ENCODE measurements at regions not wholly inside any gene's neighbourhood (a gene's known extent, or its start where the extent isn't known, plus 50 kb on each side); places are given as distances from the start of the nearest gene placed in this dataset.
"Not testable (repeated sequence)": the region's sequence is repeated elsewhere in the genome, so short reads cannot be mapped to it uniquely, and the experiment has no call there.

- no peak for DNase-seq (ENCODE audit: low read depth)
Measured at GRCh38 chr6:67127041-67127440, 1420.0 kb upstream of the EYS start.

DNA sequence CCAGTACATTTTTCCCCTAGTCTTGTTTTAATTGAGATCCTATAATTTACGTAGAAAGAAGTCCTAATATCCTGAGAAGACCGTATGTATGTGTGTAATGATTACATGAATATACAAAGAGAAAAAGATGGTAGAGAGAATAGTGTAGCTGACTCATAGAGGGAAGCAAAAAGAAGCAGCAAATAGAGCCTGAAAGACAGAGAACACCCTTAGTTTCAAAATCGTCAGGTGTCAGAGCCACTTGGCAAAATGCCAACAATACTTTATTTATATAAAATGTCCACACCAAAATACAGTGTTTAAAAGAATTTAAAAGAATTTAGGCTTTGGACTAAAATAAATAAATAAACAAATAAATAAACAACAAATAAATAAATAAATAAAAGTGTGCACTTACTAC is 1414.1 kb upstream of the EYS start:
- no peak for DNase-seq (ENCODE audit: low read depth)

- DNase-seq (ENCODE audit: low read depth) = peak; percentile 12
Measured at GRCh38 chr6:67112120-67112519, 1405.1 kb upstream of the EYS start.

DNA sequence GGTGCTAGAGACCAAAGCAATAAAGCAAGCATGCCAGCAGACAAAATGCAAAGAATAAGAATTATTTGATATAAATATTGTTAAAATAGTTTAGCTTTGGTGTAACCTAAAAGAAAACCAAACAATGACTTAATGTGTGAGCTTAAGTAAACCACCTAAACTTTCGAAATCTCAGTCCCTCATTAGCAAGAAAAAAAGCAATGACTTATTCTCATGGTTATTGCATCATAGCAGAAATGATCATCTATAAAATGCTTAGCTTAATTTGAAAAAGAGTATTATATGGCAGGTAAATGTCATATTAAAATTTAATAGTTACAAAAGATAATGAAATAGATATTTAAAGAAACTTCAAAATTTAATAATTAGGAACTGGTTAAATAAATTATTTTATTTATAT is 1395.7 kb upstream of the EYS start:
- DNase-seq (ENCODE audit: low read depth) = no peak

GRCh38 chr6:67095618-67096226 is 1388.7 kb upstream of the EYS start:
- not testable (repeated sequence) for DNase-seq (ENCODE audit: low read depth)

- no peak for DNase-seq (ENCODE audit: low read depth)
Measured at GRCh38 chr6:67094431-67094946, 1387.5 kb upstream of the EYS start.

- DNase-seq (ENCODE audit: low read depth) = no peak
Measured at GRCh38 chr6:67073938-67074337, 1366.9 kb upstream of the EYS start.

DNA sequence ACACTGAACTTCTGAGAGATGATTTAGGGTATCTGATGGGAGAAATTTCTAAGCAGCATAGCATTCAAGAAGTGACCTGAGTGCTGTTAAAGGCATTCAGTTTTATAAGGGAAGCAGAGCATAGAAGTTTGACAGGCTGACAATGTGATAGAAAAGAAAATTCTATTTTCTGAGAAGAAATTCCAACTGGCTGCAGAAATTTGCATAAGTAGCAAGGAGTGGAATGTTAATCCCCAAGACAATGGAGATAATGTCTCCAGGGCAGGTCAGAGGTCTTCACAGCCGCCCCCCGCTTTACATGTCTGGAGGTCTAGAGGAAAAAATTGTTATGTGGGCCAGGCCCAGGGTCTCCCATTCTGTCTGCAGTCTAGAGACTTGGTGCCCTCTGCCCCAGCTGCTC is 1361.8 kb upstream of the EYS start:
- no peak for DNase-seq (ENCODE audit: low read depth)

GRCh38 chr6:67064323-67064722 is 1357.3 kb upstream of the EYS start:
- DNase-seq (ENCODE audit: low read depth) = no peak

DNA sequence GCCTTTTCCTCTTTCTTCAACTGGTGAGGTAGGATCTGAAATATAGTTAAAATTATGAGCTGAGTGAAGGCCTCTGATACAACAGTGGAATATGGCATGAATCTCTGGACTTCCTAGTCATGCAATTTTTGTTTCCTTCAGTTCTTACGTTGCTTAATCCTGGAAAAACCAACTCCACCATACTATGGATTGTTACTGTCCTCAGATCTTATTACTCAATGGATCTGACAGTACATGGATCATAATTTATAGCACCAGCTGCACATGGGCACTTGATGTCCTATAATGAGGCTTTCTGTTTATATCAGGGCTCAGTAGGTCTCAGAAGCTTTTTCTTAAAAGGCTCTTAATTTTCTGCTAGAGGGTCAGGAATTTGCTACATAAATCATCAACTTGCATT is 1341.0 kb upstream of the EYS start:
- DNase-seq (ENCODE audit: low read depth) = no peak

DNA sequence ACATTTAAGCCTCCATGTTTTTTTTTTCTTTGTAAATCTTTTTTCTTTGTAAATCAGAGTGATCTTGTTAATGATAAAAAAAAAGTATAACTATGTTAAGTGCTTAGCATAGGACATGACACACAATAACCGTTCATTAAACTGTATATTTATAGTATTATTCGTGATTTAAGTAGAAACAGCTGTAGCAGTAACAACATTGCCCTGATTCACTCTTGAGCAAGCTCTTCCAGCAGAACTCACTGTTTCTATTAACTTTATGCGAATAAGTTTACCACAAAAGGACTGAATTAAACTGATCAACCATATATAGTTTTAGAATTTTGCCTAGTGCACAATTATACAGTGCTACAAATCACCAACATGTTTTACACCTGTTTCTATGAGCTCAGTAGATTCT is 1338.0 kb upstream of the EYS start:
- no peak for DNase-seq (ENCODE audit: low read depth)

DNA sequence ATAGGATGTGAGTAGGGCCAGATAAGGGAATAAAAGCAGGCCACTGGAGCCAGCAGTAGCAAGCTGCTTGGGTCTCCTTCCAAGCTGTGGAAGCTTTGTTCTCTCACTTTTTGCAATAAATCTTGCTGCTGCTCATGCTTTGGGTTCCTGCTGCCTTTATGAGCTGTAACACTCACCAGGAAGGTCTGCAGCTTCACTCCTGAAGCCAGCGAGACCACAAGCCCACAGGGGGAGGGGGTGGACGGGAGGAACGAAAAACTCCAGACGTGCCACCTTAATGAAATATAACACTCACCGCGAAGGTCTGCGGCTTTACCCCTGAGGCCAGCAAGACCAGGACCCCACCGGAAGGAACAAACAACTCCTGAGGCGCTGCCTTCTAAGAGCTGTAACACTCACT is 1324.4 kb upstream of the EYS start:
- no peak for DNase-seq (ENCODE audit: low read depth)

GRCh38 chr6:67030861-67031260 is 1323.8 kb upstream of the EYS start:
- no peak for DNase-seq (ENCODE audit: low read depth)

DNA sequence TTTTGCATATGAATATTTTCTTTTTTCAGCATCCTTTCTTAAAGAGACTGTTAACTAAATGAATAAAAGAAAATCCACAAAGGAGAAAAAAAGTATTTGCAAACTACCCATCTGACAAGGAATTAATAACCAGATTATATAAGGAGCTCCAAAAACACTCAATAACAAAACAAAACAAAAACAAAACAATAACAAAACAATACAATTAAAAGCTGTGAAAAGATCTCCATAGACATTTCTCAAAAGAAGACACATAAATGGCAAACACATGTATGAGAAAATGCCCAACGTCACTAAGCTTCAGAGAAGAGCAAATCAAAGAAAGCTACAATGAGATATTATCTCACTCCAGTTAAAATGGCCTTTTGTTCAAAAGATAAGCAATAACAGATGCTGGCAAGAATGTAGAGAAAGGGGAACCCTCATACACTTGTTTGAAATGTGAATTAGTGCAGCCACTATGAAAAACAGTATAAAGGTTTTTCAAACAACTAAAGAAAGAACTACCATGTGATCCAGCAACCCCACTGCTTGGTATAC is 1310.0 kb upstream of the EYS start:
- no peak for DNase-seq (ENCODE audit: low read depth)

GRCh38 chr6:67011441-67011840 is 1304.4 kb upstream of the EYS start:
- no peak for DNase-seq (ENCODE audit: low read depth)

GRCh38 chr6:67009818-67010217 is 1302.8 kb upstream of the EYS start:
- no peak for DNase-seq (ENCODE audit: low read depth)

- no peak for DNase-seq (ENCODE audit: low read depth)
Measured at GRCh38 chr6:67003844-67004243, 1296.8 kb upstream of the EYS start.

GRCh38 chr6:67000121-67000520 is 1293.1 kb upstream of the EYS start:
- DNase-seq (ENCODE audit: low read depth) = no peak

DNA sequence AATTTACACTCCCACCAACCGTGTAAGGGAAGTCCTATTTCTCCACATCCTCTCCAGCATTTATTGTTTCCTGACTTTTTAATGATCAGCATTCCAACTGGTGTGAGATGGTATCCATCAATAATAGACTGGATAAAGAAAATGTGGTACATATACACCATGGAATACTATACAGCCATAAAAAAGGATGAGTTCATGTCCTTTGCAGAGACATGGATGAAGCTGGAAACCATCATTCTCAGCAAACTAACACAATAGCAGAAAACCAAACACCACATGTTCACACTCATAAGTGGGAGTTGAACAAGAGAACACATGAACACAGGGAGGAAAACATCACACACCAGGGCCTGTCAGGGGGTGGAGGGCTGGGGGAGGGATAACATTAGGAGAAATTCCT is 1290.6 kb upstream of the EYS start:
- not testable (repeated sequence) for DNase-seq (ENCODE audit: low read depth)

DNA sequence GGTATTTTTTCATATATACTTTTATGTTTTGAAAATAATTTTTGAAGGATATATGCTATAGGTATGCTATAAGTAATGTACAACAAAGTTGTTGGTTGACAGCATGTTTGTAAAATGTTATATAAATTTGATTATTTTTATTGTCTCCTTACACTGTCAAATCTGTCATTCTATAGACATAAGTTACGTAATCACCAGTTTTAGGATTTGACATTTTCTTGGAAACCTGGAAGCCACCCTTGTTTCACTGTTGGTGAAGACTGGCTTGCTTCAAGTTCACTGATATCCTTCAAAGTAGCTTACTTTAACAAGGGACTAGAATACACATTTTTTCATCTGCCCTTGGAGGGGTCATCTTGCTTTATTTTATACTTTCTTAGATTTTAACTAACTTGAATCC is 1288.6 kb upstream of the EYS start:
- no peak for DNase-seq (ENCODE audit: low read depth)

GRCh38 chr6:66993708-66994107 is 1286.7 kb upstream of the EYS start:
- peak; percentile 5 for DNase-seq (ENCODE audit: low read depth)

DNA sequence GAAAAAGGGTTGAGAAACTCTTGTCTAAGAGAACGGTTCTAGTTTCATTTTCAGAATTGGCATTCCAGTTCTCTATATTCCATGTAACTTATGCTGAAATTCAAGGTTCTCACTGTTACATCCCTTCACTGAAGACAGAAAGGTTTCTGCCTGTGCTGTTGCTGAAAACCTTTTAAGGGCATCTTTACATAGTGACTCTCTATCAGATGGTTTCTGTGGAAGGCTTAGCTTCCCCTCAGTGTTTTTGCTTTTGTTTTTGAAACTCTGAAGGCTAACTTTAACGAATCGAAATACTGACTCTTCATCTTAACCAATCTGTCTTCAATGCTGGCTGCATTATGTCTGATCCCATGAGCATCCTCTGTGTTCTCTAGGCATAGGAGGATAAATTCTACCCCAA is 1286.2 kb upstream of the EYS start:
- peak; percentile 18 for DNase-seq (ENCODE audit: low read depth)

DNA sequence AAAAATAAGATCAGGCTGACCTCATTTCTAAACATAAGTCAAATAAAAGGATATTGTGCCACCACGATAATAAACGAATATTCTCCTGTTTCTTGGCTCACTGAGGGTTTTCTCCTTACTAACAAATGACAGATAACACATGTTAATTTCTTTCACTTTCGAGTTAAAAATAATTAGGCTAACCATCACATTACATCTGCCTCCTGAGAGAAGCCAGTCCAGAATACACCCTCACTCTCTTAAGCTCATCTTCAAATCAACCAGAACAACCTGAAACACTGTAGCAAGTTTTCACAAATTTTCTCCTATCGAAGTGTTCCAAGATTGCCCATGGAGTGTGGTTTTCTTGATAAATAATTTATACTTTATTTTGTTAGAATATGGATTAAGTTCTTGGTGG is 1285.6 kb upstream of the EYS start:
- DNase-seq (ENCODE audit: low read depth) = peak; percentile 5

DNA sequence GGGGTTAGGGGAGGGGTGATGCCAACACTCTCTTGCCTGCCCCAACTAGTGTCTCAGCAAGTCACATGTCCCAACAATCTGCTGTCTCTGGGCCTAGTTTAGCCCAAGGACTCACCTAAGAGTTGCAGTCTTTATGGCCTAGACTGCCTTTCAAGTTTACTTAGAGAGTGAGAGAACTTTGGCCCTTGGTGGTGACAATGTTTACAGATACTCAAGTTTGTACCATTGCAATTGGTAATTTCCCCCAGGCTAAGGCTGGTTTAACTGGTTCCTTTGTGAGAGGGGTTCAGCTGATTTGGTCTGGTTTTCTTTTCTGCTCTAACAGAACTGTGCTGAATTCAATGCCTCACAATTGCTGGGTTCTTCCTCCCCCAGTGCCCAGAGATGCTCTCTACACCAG is 1279.9 kb upstream of the EYS start:
- DNase-seq (ENCODE audit: low read depth) = no peak
